K562 (cell line): ENCODE measurements at regions not wholly inside any gene's neighbourhood (a gene's known extent, or its start where the extent isn't known, plus 50 kb on each side); places are given as distances from the start of the nearest gene placed in this dataset.

Experiments used
- ATAC-seq: fragments of 200-7000 bp; cut with Tn5 transposase; 3 replicates; pipeline ENCODE4 v1.9.1; 2020; ENCODE audit warnings: moderate library complexity
- BruUV-seq: library from RNA; stranded (reverse); fragments of 400-500 nt; replicated peaks from 2 replicates; lab custom pipeline; 2021; lab: Mats Ljungman, UMichigan
- CTCF ChIA-PET: fragments of 300-600 bp; formaldehyde crosslinking; extraction: SDS; loops from one replicate; lab custom pipeline; 2021; ENCODE audit warnings: low intra/inter-chr PET ratio; lab: Yijun Ruan, JAX
- POLR2A ChIA-PET: fragments of 300-600, 350-650 bp; sonication (Branson Sonifier 250); formaldehyde crosslinking; extraction: SDS; loops from one replicate; lab custom pipeline; 2021; ENCODE audit warnings: antibody characterized with exemption, inconsistent platforms; lab: Yijun Ruan, JAX
- DNase-seq, 4 experiments: peaks; one replicate each; pipeline versions ENCODE4 v3.0.0 to v3.0.0-alpha.2; 2011 to 2018; ENCODE audit warnings: low spot score in 3 of 4, mixed read lengths in 3 of 4; ENCODE audit errors: extremely low read depth in 1 of 4
- FAIRE-seq: peaks from 2 replicates; lab custom pipeline; 2011; peaks lifted over from hg19 to GRCh38; lab: Jason Lieb, UNC
- H2AFZ ChIP-seq: 2 replicates; pipeline ENCODE4 v1.6.0; 2011; ENCODE audit warnings: low read depth, low read length, control low read depth, inconsistent platforms
- H3K27ac ChIP-seq: fragments of 200-600 bp; 3 replicates; pipeline ENCODE4 v1.8.0; 2011; ENCODE audit warnings: low read depth, mild to moderate bottlenecking, control low read depth, inconsistent platforms, low read length, moderate library complexity, mixed read lengths; ENCODE audit errors: extremely low read depth
- H3K27me3 ChIP-seq, 2 experiments: fragments of 300-600 bp in 1 of 2; 2 replicates in 1 of 2; 3 replicates in 1 of 2; pipeline versions ENCODE4 v1.6.0 to v1.8.0; 2011; ENCODE audit warnings: inconsistent platforms in 2 of 2, low read length in 2 of 2, mild to moderate bottlenecking in 1 of 2, mixed read lengths in 1 of 2, moderate library complexity in 1 of 2; ENCODE audit not compliant: control insufficient read depth in 2 of 2, insufficient read depth in 2 of 2
- H3K36me3 ChIP-seq: fragments of 300-600 bp; 3 replicates; pipeline ENCODE4 v1.8.0; 2011; ENCODE audit warnings: mild to moderate bottlenecking, low read length, inconsistent platforms; ENCODE audit not compliant: control insufficient read depth, insufficient read depth
- H3K4me1 ChIP-seq, 2 experiments: fragments of 200-600 bp in 1 of 2; replicated peaks in 1 of 2; 2 replicates in 1 of 2; 3 replicates in 1 of 2; pipeline versions ENCODE4 v1.5.1 to v1.8.0; 2011; ENCODE audit warnings: inconsistent platforms in 2 of 2, low read length in 2 of 2, mild to moderate bottlenecking in 1 of 2, mixed read lengths in 1 of 2, moderate library complexity in 1 of 2; ENCODE audit not compliant: control insufficient read depth in 2 of 2, insufficient read depth in 2 of 2
- H3K4me2 ChIP-seq: 2 replicates; pipeline ENCODE4 v1.6.1; 2011; ENCODE audit warnings: low read length, control low read depth, inconsistent platforms, mixed read lengths; ENCODE audit not compliant: insufficient read depth
- H3K4me3 ChIP-seq: fragments of 200-600 bp; sonication (generic), shearing (Covaris generic); 2 replicates; pipeline ENCODE4 v1.5.1; 2016; ENCODE audit warnings: control low read depth, inconsistent platforms
- H3K79me2 ChIP-seq: fragments of 200-600 bp; 3 replicates; pipeline ENCODE4 v1.8.0; 2011; ENCODE audit warnings: low read length, inconsistent platforms; ENCODE audit not compliant: control insufficient read depth, insufficient read depth
- H3K9ac ChIP-seq, 2 experiments: 2 replicates each; pipeline versions ENCODE4 v1.6.0 to v1.6.1; 2011; ENCODE audit warnings: low read depth in 2 of 2, low read length in 2 of 2, control low read depth in 1 of 2, inconsistent platforms in 1 of 2, mild to moderate bottlenecking in 1 of 2, mixed read lengths in 1 of 2; ENCODE audit not compliant: insufficient read depth in 1 of 2
- H3K9me1 ChIP-seq: one replicate; pipeline ENCODE4 v1.6.0; 2011; ENCODE audit warnings: inconsistent platforms, mild to moderate bottlenecking, low read length, moderate library complexity; ENCODE audit not compliant: control insufficient read depth, insufficient read depth
- H3K9me3 ChIP-seq: replicated peaks from 2 replicates; pipeline ENCODE4 v1.5.1; 2011; ENCODE audit warnings: low read depth, low read length, inconsistent platforms; ENCODE audit not compliant: control insufficient read depth, insufficient read depth
- H4K20me1 ChIP-seq: replicated peaks from 2 replicates; pipeline ENCODE4 v1.6.1; 2011; ENCODE audit warnings: low read length, inconsistent platforms, mixed read lengths; ENCODE audit not compliant: control insufficient read depth, insufficient read depth
- ELK1 ChIP-seq: sonication (generic); formaldehyde crosslinking; IDR thresholded peaks from 2 replicates; pipeline ENCODE4 v1.8.1; 2022; ENCODE audit warnings: missing genetic modification reagents
- EP300 ChIP-seq: IDR thresholded peaks from 2 replicates; pipeline ENCODE4 v1.6.1; 2012; ENCODE audit warnings: low read length, improper control_type of control experiment
- GABPB2 ChIP-seq: fragments of 250-450 bp; sonication (Bioruptor Pico); conservative IDR thresholded peaks from 2 replicates; pipeline ENCODE4 v1.5.1; 2021; ENCODE audit warnings: mild to moderate bottlenecking
- HOMEZ ChIP-seq: fragments of 250-450 bp; sonication (Bioruptor Pico); IDR thresholded peaks from 2 replicates; pipeline ENCODE4 v1.4.0; 2020; ENCODE audit warnings: mild to moderate bottlenecking, moderate library complexity
- MED1 ChIP-seq: sonication (generic); formaldehyde crosslinking; IDR thresholded peaks from 2 replicates; pipeline ENCODE4 v1.8.1; 2023; ENCODE audit warnings: missing genetic modification reagents, borderline replicate concordance
- NR3C1 ChIP-seq: sonication (generic); formaldehyde crosslinking; IDR thresholded peaks from 2 replicates; pipeline ENCODE4 v1.8.1; 2022; ENCODE audit warnings: missing genetic modification reagents
- SIN3A ChIP-seq, 2 experiments: fragments of 150-350 bp in 1 of 2; IDR thresholded peaks; 2 replicates each; pipeline ENCODE4 v1.6.1; 2011 to 2016; ENCODE audit warnings: borderline replicate concordance in 2 of 2, low read depth in 2 of 2, low read length in 2 of 2, mild to moderate bottlenecking in 2 of 2, moderate library complexity in 2 of 2; ENCODE audit not compliant: control insufficient read depth in 1 of 2
- TAF15 ChIP-seq: fragments of 200-400 bp; formaldehyde crosslinking; IDR thresholded peaks from 2 replicates; pipeline ENCODE4 v1.6.1; 2017; ENCODE audit warnings: mild to moderate bottlenecking, low read depth, low read length, moderate library complexity
- TBP ChIP-seq: optimal IDR thresholded peaks from 2 replicates; pipeline ENCODE3; 2011; ENCODE audit warnings: low read depth, low read length, improper control_type of control experiment
- WGBS: fragments of 100-300 bp; shearing (Covaris generic); methylation state at CpG from one replicate; pipeline ENCODE4 v1.1.6; 2016; ENCODE audit warnings: low coverage, mixed read lengths; ENCODE audit not compliant: insufficient coverage; ENCODE audit errors: missing lambda C conversion rate; 5-methylcytosine and 5-hydroxymethylcytosine counted together
- in situ Hi-C: fragments of 300-500 bp; cut with MboI; formaldehyde crosslinking; loops from 4 replicates; pipeline ENCODE4 v1.15.0; 2018; ENCODE audit warnings: inconsistent platforms, mixed read lengths
- intact Hi-C: fragments of 100-400 bp; cut with micrococcal nuclease; formaldehyde crosslinking; loops from 2 replicates; pipeline ENCODE4 v1.14.2; 2022
- TF ChIP-seq, protein P1 (sequence below): sonication (generic); formaldehyde crosslinking; IDR thresholded peaks from 2 replicates; pipeline ENCODE4 v1.8.0; 2023; ENCODE audit warnings: mild to moderate bottlenecking, missing genetic modification reagents

GRCh38 chr3:102718651-102719050 is 283.8 kb downstream of the ZPLD1 start:
- H4K20me1 ChIP-seq: no peaks in the 10 kb centered on the region
- DNase-seq (no peak), ATAC-seq (no peak), FAIRE-seq (no peak)
- TF ChIP-seq EP300: no peak
- no peak for TF ChIP-seq SIN3A (IDR thresholded peaks at IDR 0.05; ENCODE audit: borderline replicate concordance in 2 of 2, control insufficient read depth in 1 of 2, low read depth in 2 of 2, low read length in 2 of 2)
- TF ChIP-seq, protein P1, sequence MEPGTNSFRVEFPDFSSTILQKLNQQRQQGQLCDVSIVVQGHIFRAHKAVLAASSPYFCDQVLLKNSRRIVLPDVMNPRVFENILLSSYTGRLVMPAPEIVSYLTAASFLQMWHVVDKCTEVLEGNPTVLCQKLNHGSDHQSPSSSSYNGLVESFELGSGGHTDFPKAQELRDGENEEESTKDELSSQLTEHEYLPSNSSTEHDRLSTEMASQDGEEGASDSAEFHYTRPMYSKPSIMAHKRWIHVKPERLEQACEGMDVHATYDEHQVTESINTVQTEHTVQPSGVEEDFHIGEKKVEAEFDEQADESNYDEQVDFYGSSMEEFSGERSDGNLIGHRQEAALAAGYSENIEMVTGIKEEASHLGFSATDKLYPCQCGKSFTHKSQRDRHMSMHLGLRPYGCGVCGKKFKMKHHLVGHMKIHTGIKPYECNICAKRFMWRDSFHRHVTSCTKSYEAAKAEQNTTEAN (CRISPR knock-in tag): no peak
- no peak for TF ChIP-seq ELK1
- no peak for TF ChIP-seq TAF15
- TF ChIP-seq NR3C1 (CRISPR knock-in tag): no peak
- TF ChIP-seq HOMEZ (CRISPR knock-in tag): no peak
- no peak for TF ChIP-seq GABPB2
- TF ChIP-seq MED1 (CRISPR knock-in tag): no peak
- no peak for TF ChIP-seq TBP
- H3K4me3 ChIP-seq: no peak overlapping the region
- in situ Hi-C loops: no loop called here
- no peaks in the 10 kb centered on the region for H3K4me1 ChIP-seq
- no peaks in the 10 kb centered on the region for H3K27me3 ChIP-seq
- H3K9ac ChIP-seq: no peak overlapping the region
- no peaks in the 10 kb centered on the region for H3K9me1 ChIP-seq
- 0% methylated on average over 2 of the region's 2 CpGs for WGBS
- CTCF ChIA-PET: no interaction called here
- intact Hi-C loops: no loop called here
- H3K27ac ChIP-seq: no peak overlapping the region
- no peaks in the 10 kb centered on the region for H3K36me3 ChIP-seq
- POLR2A ChIA-PET: no interaction called here
- H3K9me3 ChIP-seq: no peaks in the 10 kb centered on the region
- no peak overlapping the region for H3K4me2 ChIP-seq
- no TSS peak for BruUV-seq
- no peaks in the 10 kb centered on the region for H3K79me2 ChIP-seq
- no peak overlapping the region for H2AFZ ChIP-seq
